RPMI7951 (cell line): ENCODE measurements at regions not wholly inside any gene's neighbourhood (a gene's known extent, or its start where the extent isn't known, plus 50 kb on each side); places are given as distances from the start of the nearest gene placed in this dataset.
A peak's percentile ranks its signal among the peaks of the same experiment; 100 is the strongest.
"Not testable (repeated sequence)": the region's sequence is repeated elsewhere in the genome, so short reads cannot be mapped to it uniquely, and the experiment has no call there.

ENCODE experiments used
- DNase-seq: peaks from one replicate; pipeline ENCODE4 v3.0.0-alpha.2; 2012; ENCODE audit warnings: low read depth

DNA sequence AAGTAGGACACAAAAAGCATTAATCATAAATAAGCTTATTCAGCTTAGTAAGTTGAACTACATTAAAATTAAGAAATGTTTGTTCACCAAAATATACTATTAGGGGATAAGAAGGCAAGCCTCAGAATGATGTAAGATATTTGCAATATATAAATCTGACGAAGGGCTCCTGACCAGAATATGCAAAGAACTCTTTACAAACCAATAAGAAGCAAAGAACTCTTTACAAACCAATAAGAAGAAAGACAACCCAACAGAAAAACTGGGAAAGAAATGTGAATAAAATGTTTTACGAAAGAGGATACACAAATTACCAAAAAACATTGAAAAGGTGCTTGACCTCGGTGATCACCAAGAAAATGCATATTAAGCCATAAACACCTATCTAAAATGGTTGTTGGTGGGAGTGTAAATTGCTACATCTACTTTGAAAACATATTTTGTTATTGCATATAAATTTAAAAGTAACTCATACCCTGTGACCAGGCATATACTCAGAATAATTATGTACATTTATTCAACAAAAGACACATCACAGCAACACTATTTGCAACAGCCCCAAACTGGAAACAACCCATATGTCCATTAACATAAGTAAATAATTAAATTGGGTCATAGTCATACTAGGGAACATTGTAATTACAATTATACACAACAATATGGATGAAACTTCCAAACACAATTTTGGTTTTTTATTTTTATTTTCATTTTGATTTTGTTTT lies 83.3 kb upstream of the CTBP2 start:
- DNase-seq = no peak

DNA sequence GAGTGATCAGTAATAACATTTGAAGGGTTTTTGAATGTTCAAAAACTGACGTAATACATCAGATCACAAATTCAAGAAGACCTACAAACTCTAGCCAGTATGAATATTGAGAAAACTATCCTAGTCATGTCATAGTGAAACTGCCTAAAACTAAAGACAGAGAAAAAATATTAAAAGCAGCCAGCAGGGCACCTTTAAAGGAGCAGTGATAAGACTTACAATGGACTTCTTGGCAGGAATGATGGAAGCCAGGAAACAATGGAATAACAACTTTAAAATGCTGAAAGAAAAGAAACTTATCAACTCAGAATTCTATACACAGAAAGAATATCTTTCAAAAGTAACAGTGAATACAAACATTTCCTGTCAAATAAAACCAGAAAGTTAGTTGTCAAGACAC lies 78.3 kb upstream of the CTBP2 start:
- DNase-seq = no peak

DNA sequence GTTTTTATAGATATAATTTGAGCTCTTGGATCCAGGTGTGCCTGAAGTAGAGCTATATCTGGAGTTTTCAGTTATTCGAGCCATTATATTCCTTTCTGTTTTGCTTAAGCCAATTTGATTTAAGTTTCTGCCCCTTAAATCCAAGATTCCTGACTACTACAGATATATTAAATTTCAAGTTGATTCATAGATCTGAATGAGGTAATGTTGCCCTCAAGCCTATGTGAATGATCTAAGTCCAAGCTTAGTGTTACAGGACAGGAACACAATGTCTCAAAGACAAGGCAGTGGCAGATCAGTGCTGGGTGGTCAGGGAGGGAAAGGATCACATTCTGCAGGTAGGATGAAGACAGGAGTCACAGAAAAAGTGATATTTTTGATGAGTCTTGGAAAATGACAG lies 75.7 kb upstream of the CTBP2 start:
- no peak for DNase-seq

DNA sequence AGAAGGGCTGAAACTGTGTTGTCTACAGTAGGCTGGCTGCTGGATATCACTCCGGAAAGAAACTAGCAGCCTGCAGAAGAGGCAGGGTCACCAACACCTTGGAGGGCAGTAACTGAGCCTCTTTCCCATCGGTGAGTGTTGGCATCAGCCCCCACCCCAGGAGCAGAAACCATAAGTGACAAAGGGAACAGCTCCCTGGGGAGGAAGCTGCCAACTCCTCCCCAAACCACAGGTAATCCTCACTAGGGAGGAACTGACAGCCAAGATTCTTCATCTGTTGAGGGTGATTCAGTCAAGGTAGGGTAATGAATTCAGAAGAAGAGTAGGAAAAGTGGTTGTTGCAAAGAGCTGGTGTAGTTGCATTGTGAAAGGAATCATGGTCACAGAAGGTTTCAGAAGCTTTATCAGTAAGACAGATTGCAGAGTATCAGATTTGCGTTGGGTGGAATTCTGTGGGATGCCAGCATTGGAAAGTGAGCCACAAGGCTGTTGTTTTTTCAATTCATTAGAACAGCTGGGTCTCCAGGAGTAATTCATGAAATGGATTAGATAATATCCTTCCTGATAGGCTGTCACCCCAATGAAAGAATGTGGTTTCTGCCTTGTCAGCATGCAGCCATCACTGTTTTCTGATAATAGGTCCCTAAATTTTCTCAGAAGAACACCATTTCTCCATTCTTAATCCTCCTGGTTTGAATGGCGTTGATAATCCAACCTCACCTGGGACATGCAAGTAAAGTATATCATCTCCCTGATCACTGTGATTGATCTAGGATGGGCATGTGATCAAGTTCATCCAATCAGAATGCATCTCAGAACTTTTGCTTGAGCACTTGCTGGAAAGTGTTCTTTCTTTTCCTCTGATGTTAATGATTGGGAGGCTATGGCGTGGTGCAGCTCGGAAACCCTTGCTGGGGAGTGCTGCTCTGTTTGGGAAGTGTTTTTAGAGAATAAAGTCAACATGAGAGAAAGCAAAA lies 75.0 kb upstream of the CTBP2 start:
- DNase-seq = no peak

DNA sequence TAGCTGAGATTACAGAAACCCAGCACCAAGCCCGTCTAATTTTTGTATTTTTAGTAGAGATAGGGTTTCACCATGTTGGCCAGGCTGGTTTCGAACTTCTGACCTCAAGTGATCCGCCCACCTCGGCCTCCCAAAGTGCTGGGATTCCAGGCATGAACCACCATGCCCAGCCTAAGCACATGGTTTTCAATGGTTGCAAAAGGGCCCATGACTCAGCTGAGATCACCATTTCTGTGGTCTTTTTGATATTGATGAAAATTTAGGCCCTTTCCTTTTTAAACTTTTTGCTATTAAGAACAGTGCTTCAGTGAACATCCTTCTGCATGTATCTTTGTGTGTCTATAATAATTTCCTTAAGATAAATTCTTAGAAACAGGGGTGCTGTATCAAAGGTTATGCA lies 74.2 kb upstream of the CTBP2 start:
- DNase-seq = peak; percentile 10

DNA sequence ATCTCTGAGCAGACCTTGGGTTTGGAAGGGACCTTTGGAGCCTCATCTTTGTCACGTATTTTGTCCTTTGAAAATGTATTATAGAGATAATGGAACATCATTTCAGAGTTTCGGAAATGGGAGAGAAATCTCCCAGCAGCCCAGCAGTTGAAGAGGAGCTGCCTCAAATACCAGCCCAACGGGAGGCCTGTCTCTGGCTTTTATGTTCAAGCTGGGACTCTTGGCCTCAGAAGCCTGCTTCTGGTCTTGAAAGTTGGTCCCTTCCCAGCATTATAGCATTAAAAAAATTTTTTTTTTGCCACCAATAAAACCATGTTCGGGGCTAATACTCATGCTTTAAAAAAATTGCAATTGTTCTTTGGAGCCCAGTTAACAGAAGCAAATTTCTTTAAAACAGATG lies 73.4 kb upstream of the CTBP2 start:
- DNase-seq = no peak

DNA sequence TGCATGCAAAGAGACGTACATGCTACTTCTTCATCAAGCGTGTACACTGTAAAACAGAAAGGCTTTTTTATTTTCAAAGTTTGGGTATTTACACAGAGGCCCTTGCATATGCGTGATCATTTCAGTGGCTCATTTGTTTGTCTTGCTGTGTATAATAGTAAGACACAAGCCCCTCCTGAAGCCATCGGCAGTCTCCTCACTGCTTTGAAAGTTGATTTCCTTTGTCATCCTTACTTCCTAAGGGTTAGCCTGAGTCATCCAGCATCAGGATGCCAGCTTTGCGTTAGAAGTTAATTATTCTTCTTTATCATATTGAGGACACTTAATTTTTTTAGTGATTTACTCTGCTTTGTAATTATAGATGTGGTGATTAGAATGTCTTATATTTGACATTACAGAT lies 72.5 kb upstream of the CTBP2 start:
- DNase-seq = peak; percentile 33

DNA sequence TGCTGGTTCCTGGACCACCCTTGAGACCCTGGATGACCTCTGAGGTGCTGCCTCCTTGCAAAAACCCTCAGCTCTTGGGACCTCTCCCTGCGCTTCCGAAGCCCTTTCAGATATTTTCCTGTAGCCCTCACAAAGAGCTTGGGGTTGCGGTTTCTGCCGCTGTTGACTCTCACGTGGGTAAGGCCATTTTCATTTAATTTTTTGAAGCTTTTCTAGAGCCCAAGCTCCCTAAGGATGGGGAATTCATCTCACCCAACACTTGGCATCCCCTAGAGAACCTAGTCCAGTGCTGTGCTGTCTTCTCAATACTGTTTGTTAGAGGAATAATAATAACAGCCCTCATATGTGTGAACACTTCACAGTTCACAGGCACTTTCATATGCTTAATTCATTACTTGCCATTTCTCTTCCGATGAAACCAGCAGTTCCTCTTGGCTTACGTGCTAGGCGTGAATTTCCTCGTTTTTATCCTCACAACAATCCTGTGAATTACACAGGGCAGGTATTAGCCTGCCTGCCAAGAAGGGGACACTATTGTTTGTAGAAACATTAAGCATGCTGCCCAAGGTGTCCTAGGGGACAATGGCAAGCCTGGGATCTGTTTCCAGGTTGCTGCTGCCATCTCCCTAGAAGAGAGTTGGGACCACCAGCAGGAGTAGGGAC lies 71.6 kb upstream of the CTBP2 start:
- DNase-seq = no peak

DNA sequence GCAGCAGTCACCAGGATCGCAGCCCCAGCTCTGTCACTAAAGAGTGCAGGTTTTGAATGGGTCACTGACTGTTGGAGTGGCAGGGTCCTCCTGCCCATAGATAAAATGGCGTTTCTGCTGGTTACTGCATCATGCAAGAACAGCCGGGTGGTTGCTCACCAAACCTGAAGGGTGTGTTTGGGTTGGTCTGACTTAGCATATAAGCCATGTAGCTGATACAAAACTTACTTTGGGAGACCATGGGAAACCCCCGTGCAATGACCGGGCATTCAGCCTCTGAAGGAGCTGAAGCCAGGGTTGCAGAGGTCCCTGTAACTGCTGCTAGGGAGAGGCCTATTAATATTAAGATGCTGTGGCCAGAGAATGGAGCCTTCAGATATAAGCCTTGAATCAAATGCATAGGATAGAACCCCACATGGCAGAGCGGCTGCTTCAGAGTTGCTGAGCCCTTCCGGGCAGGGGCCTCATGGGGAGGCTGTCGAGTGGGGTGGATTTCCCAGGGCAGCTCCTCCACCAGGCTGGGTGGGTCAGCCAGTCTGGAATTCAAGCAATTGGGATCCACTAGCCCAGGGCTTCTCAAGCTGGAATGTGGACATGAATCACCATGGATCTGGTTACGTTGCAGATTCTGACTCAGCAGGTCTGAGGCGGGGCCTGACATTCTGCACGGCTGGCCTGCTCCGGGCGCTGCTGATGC lies 70.9 kb upstream of the CTBP2 start:
- DNase-seq = peak; percentile 94

DNA sequence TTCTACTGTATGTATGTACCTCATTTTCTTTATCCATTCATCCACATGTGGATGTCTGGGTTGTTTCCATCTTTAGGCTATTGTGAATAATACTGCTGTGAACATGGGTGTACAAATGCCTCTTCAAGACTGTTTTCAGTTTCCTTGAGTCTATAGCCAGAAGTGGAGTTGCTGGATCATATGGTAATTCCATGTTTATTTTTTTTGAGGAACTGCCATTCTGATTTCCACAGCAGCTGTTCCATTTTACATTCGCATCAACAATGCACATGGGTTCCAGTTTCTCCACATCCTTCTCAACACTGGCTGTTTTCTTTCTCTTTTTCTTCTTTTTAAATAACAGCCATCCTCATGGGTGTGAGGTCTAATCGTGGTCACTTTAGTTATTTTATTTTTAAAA lies 69.9 kb upstream of the CTBP2 start:
- DNase-seq = no peak

DNA sequence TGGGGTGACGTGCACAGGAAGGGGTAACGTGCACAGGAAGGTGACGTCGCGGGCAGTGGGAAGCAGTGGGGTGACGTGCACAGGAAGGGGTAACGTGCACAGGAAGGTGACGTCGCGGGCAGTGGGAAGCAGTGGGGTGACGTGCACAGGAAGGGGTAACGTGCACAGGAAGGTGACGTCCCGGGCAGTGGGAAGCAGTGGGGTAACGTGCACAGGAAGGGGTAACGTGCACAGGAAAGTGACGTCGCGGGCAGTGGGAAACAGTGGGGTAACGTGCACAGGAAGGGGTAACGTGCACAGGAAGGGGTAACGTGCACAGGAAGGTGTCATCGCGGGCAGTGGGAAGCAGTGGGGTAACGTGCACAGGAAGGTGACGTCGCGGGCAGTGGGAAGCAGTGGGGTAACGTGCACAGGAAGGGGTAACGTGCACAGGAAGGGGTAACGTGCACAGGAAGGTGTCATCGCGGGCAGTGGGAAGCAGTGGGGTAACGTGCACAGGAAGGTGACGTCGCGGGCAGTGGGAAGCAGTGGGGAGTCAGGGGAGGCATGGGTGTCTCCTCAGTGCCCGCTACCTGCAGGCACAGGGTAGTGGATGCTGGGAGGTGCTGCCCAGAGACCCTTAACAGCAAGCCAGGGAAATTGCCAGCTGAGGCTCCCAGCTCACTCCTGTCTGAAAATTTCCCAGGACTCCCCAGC lies 68.0 kb upstream of the CTBP2 start:
- DNase-seq = not testable (repeated sequence)

DNA sequence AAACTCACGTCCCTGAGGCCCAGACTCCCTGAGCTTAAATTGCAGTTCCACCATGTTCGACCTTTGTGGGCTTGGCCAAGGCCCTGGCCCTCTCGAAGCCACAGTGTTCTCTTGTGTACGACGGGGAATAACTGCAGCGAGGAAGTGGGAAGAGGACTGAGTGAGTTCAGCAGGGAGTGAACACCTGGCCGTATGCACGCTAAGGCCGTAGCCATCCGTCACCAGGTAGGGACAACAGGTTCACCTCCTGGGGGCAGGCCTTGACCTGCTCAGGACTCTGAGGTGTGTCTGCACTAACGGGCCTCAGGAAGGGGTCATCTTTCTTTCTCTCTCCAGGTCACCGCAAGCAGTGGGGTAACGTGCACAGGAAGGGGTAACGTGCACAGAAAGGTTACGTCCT lies 67.2 kb upstream of the CTBP2 start:
- no peak for DNase-seq

DNA sequence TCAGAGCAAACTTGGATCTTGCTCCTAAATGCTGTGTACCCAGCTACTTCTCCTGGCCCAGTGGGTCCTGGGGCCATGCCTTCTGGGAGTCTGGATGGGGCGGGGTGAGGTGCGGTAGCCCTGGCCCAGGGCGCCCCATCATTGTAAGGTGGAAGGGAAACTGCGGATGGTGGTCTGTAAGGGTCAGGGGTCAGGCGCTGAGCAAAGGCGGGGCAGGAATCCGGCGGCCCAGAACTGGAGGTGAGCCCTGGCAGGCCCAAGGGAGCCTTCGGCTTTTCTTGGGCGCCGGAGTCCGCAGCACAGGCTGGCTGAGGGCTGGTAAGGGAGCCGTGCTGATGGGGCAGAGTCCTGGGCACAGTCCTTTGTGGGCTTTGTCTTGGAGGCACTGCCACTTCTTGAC lies 66.5 kb upstream of the CTBP2 start:
- no peak for DNase-seq

DNA sequence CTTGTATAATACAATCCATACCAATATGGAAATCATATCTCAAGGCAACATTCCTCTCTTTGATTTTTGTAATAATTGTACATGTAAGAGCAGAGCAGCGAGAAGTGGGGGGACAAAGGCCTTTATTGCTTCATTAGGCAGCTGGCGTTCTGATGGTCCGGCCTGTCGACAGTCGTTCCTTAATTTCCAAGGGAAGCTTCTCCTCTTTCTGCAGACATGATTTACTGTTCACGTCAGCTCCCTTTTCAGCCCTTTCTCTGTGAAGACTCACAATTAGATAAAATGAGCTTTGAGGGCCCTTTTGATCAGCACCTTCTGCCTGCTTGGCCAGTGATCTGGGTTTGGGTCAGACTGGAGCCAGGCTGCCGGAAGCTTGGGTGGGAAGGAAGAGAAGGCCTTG lies 65.6 kb upstream of the CTBP2 start:
- no peak for DNase-seq

DNA sequence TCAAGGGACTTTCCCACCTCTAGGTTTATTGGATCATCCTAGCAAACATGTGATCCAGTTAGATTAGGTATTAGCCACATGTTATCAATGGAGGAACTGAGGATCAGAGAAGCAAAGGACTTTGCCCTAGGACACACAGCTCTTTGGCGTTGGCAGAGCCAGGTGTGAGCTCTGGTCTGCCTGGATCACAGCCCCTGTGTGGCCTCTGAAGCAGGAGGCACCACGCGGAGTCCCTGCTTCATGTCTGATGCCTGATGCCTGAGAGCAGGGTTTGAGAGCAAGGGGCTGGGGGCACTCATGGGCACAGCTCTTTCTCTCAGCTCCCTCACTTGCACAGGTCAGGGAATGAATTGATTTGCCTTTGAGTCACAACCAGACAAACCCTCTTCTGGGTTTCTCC lies 64.7 kb upstream of the CTBP2 start:
- no peak for DNase-seq

DNA sequence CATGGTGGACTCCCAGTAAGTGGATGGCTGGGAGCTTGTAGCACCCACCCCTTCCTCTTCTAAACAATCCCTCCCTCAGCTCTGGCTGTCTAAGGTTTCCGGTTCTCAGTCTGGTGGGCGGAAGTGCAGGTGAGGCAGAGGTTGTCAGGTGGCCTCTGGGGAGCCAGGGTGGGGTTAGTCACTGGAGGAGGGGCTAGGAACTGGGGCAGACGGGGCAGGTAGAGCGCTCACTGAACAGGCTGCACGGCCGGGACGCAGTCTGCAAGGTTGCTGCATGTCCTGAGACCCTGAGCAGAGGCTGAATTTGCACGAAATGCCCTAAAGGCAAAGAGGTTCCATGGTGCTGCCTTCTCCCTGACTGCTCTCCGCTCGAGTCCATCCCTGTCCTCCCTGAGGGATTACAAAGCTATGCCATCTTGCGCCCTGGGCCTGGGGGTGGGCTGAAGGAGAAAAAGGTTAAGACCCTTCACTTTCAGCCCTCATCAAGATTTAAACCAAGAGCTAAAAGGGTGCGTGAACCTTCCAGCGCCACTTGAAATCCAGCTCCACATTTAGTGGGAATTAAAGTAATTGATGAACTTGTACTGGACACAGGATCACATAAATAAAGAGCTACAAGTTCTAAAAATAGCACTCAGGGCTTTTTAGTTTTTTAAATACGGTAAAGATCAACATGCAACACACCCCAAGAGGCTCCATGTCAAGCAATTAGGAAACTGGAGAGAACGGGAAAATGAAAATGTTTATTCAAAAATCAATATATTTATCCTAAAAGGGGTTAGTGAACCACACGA lies 62.3 kb upstream of the CTBP2 start:
- DNase-seq = no peak

DNA sequence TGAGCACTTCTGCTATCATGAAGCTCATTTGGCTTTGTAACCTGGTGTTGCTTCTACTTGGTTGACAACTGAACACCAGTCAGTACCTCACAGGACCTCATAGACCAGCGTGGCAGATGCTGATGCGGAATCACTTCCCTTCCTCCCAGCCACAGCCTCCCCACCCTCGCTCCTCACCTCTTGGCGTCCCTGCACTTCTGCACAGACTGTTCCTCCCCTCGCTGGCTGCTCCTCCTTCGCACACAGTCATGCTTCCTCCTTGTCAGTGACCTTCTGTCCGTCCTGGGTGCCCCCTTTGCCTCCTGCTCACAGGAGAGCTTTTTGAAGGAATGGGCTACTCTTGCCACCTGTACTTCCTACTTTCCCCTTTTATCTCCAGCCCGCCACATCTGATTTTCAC lies 61.4 kb upstream of the CTBP2 start:
- DNase-seq = no peak

DNA sequence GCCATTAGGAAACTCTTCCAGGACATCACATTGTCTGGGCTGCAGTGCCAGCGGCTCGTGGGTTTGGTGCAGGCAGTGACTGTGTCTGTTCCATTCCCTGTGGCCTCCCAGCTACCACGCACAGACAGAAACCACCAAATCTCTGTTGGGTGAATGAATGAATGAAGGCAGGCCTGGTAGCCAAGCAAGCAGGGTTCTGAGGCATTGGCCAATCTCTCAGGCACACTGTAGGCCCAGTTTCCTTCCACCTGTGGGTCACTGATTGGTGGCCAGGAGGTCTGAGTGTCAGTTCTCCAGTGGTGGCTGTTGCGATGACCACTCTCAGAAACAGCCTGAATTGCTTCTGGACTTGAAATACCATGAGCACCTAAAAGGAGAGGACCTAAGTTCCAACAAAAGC lies 59.4 kb upstream of the CTBP2 start:
- no peak for DNase-seq

DNA sequence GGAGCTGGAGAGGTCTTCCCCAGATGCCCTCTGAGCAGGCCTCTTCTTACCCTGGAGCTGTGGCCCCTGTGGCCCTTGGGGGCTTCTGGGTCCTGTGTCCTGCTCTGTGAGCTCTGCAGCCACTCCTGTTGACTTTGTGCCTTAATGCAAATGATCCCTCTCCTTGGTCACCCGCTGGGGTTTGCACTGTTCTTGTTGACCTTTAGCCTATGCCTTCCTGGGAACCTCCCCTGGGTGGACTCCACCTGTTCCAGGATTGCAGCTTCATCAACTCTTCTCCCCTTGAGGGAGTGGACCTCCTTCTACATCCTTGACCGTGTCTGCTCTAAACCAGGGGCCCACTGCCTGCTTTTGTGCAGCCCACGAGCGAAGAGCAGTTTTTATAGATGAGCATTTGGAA lies 58.6 kb upstream of the CTBP2 start:
- DNase-seq = no peak

DNA sequence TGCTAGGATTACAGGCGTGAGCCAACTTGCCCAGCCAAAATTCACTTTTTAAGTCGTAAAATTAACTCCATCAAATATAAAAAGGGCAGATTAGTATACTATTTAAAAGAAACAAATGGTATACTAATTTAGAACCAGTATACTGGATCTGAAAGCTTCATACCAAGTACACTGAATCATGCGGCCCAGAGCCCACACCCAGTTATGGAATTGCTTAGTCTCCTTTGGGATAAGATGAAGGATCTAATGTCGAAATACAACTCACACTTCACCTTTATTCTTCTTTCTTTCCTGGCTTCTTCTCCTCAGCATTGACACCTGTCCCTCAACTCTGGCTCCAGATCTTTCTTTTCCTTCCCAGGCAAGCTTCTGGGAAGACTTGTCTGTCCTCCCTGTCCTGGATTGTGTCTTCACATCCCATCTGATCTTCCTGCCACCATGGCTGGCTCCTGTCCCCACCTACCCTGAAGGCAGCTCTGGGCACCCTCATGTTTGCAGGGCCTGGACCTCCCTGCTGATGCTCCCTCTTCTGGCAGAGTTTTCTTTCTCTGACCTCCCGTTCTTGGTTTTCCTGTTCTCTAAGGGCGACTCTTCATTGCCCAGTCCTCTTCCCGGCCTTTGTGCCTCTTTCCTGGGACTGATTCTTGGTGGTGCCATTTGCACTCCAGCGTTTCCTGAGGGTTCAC lies 57.8 kb upstream of the CTBP2 start:
- peak; percentile 7 for DNase-seq
